Neutrophil (primary cell): ENCODE measurements at regions not wholly inside any gene's neighbourhood (a gene's known extent, or its start where the extent isn't known, plus 50 kb on each side); places are given as distances from the start of the nearest gene placed in this dataset.

ENCODE experiments used
- H3K27ac ChIP-seq: fragments of 200-600 bp; sonication (generic); 2 replicates; pipeline ENCODE4 v1.5.1; 2016; ENCODE audit warnings: mild to moderate bottlenecking, moderate library complexity
- H3K27me3 ChIP-seq: fragments of 200-600 bp; sonication (generic); 2 replicates; pipeline ENCODE4 v1.6.0; 2016; ENCODE audit warnings: mild to moderate bottlenecking
- H3K36me3 ChIP-seq: fragments of 200-600 bp; sonication (generic); 2 replicates; pipeline ENCODE4 v1.5.1; 2017
- H3K4me1 ChIP-seq, 2 experiments: fragments of 200-600 bp in 1 of 2; sonication (generic) in 1 of 2; 1 replicate in 1 of 2; 2 replicates in 1 of 2; pipeline versions ENCODE4 v1.5.1 to v1.6.1; 2013 to 2016; ENCODE audit warnings: low read depth in 1 of 2, low read length in 1 of 2, mild to moderate bottlenecking in 1 of 2, moderate library complexity in 1 of 2; ENCODE audit not compliant: control insufficient read depth in 1 of 2, insufficient read depth in 1 of 2
- H3K4me3 ChIP-seq, 2 experiments: fragments of 200-600 bp in 1 of 2; sonication (generic) in 1 of 2; 1 replicate in 1 of 2; 2 replicates in 1 of 2; pipeline ENCODE4 v1.5.1; 2013 to 2016; ENCODE audit warnings: low read depth in 1 of 2, low read length in 1 of 2, mild to moderate bottlenecking in 1 of 2, moderate library complexity in 1 of 2
- H3K9me3 ChIP-seq: fragments of 200-600 bp; sonication (generic); 2 replicates; pipeline ENCODE4 v1.5.1; 2016
- CTCF ChIP-seq: fragments of 200-600 bp; sonication (generic); IDR thresholded peaks from 2 replicates; pipeline ENCODE4 v1.5.1; 2016; ENCODE audit warnings: antibody characterized with exemption

GRCh38 chr12:84607170-84607819, 305.3 kb downstream of the SLC6A15 start:
- Histone ChIP-seq H3K9me3 (no peaks in the 10 kb centered on the region), H3K27me3 (no peaks in the 10 kb centered on the region), H3K36me3 (no peaks in the 10 kb centered on the region), H3K4me1 (no peaks in the 10 kb centered on the region), H3K27ac (no peak overlapping the region), H3K4me3 (no peak overlapping the region)
- no peak for TF ChIP-seq CTCF

GRCh38 chr12:84605983-84606382, 306.6 kb downstream of the SLC6A15 start:
- no peak overlapping the region for H3K27ac ChIP-seq
- H3K9me3 ChIP-seq, result no peaks in the 10 kb centered on the region
- no peak for TF ChIP-seq CTCF
- no peaks in the 10 kb centered on the region for H3K36me3 ChIP-seq
- no peak overlapping the region for H3K4me3 ChIP-seq
- no peaks in the 10 kb centered on the region for H3K27me3 ChIP-seq
- no peaks in the 10 kb centered on the region for H3K4me1 ChIP-seq

- Histone ChIP-seq H3K27ac (no peak overlapping the region), H3K4me3 (no peak overlapping the region)
- TF ChIP-seq CTCF, result no peak
These were observed 308.0 kb downstream of the SLC6A15 start for GRCh38 chr12:84604551-84604950.

GRCh38 chr12:84603484-84604248, 308.9 kb downstream of the SLC6A15 start:
- Histone ChIP-seq H3K27me3 (no peaks in the 10 kb centered on the region), H3K4me1 (no peaks in the 10 kb centered on the region), H3K4me3 (no peak overlapping the region), H3K36me3 (no peaks in the 10 kb centered on the region), H3K27ac (no peak overlapping the region), H3K9me3 (no peaks in the 10 kb centered on the region)
- no peak for TF ChIP-seq CTCF

More at GRCh38 chr12:84604551-84604950, 308.0 kb downstream of the SLC6A15 start:
- Histone ChIP-seq H3K4me1 (no peaks in the 10 kb centered on the region), H3K27me3 (no peaks in the 10 kb centered on the region), H3K9me3 (no peaks in the 10 kb centered on the region), H3K36me3 (no peaks in the 10 kb centered on the region)

GRCh38 chr12:84601483-84601882, 311.1 kb downstream of the SLC6A15 start:
- TF ChIP-seq CTCF, result no peak
- Histone ChIP-seq H3K27ac (no peak overlapping the region), H3K9me3 (no peaks in the 10 kb centered on the region), H3K36me3 (no peaks in the 10 kb centered on the region), H3K27me3 (no peaks in the 10 kb centered on the region), H3K4me1 (no peaks in the 10 kb centered on the region), H3K4me3 (no peak overlapping the region)
